Fibroblast of mammary gland (primary cell): ENCODE measurements at regions not wholly inside any gene's neighbourhood (a gene's known extent, or its start where the extent isn't known, plus 50 kb on each side); places are given as distances from the start of the nearest gene placed in this dataset.

Source experiments
- DNase-seq: peaks from one replicate; pipeline ENCODE4 v3.0.0-alpha.2; 2010; ENCODE audit warnings: low read depth
- H3K4me3 ChIP-seq: 2 replicates; pipeline ENCODE4 v1.5.1; 2011; ENCODE audit warnings: low read depth, mild to moderate bottlenecking, low read length, moderate library complexity; ENCODE audit not compliant: control insufficient read depth
- CTCF ChIP-seq: conservative IDR thresholded peaks from 2 replicates; pipeline ENCODE4 v1.5.1; 2011; ENCODE audit warnings: low read depth, low read length, inconsistent platforms; ENCODE audit not compliant: control insufficient read depth, insufficient read depth

DNA sequence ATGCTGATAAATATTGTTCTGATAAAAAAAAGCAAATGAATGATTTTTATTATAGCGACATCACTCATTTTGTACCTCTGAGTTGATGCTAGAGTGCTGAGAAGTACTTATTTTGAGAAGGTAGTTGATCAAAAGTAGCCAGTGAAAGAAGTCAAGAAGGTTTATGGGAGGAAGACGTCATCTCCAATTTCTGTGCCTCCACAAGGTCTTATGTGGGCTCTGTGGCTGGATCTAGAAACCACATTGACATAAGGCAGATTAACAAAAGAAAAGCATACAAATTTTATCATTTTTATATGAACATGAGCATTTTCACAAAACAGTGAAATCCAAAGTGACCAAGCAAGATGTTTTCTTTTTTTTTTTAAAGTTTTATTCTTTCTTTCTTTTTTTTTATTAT, 289.5 kb upstream of the FAR2 start:
- TF ChIP-seq CTCF: no peak
- DNase-seq: no peak
- H3K4me3 ChIP-seq: no peak overlapping the region

DNA sequence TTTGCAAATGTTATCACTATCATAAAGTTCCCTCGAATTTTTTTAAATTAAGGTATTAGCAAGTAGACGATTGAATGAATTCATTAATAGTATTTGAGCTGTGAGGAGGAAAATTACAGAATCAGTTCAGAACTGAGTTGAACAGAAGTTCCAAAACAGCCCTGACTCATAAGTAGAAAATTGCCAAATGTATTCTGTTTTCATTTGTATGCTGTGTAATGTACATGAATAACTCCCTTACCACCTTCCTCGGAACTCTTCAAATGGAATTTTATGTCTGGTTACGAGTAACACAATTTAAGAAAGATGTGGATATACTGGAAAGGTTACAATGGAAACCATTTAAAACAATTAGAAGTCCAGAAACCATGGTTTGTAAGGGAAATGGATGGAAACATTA, 283.3 kb upstream of the FAR2 start:
- TF ChIP-seq CTCF: no peak
- DNase-seq: peak; percentile 29

DNA sequence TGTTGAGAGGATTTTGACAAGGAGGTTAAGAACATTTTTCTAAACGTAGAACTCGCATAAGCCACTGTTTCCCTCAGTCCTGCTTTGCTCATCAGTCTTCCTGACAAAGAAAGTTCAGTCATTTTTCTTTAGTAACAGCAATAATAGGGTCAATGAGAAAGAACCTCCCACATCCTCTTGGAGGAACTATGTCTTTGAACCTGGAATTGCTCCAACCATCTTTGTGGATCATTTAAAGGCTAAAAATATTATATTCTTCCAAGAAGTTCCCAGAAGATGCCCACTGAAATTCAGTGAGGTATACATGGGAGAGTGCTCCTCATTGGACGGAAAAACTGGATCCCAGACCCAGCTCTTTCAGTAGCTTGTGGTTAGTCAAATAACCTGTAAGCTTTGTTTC, 282.8 kb upstream of the FAR2 start:
- H3K4me3 ChIP-seq: no peak overlapping the region
- DNase-seq: no peak
- no peak for TF ChIP-seq CTCF

More for the DNA sequence above, 283.3 kb upstream of the FAR2 start:
- no peak overlapping the region for H3K4me3 ChIP-seq

DNA sequence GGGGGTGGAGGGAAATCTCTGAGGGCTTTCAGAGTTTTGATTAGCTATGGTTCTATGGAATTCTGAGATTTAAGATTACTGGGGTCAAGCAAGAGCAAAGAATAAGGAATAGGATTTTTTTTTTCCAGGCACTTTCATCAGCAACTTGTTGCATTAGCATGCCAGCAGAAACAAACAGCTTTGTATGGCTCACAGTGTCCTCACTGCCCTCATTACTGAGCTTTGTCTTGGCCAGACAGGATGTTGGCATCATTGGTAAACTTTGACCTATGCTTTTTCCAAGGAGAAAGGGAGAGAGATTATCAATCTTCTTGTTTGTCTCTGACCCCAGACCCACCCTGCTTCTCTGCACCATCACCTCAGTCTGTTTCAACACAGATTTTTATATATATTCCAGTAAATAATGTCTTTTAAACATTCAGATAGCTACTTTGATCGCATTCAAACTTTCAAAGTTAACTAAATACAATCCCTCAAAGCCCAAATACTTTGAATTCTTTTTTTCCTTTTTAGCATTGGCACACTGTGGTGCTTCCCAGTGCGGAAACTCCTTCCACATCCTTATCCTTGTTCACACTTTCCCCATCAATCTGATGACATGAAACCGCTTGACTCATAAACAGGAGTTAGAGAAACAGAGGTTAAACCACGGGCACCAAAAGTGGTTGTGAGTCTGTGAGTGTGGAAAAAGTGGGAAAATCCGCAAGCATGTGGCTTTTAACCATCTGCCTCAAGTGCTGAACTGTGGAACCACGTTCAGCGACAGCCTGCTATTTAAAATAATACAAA, 282.2 kb upstream of the FAR2 start:
- no peak for TF ChIP-seq CTCF

DNA sequence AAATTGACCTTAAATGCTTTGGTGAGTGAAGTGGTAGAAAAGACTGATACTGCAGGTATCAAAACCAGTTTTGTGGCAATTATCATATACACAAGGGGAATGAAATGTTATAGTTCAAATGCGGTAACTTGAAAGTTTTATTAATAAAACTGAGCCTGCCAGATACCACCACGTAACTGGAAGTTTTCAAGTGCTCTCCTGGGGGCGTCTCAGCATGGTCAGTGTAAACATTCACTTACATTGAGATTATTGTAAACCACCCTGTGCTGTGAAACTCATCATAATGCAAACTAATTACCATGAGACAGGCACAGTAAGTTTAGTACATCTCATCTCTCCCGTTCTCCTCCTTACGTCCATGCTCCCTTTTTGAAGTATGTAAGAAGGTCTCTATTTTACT, 280.7 kb upstream of the FAR2 start:
- no peak for TF ChIP-seq CTCF
- no peak for DNase-seq
- no peak overlapping the region for H3K4me3 ChIP-seq

More for the DNA sequence above, 282.2 kb upstream of the FAR2 start:
- no peak for DNase-seq
- no peak overlapping the region for H3K4me3 ChIP-seq

GRCh38 chr12:28869197-28869596, 279.9 kb upstream of the FAR2 start:
- peak; percentile 55 for DNase-seq
- H3K4me3 ChIP-seq: no peak overlapping the region
- no peak for TF ChIP-seq CTCF
